Panc1 (cell line): ENCODE measurements at regions not wholly inside any gene's neighbourhood (a gene's known extent, or its start where the extent isn't known, plus 50 kb on each side); places are given as distances from the start of the nearest gene placed in this dataset.

ENCODE experiments used
- CTCF ChIP-seq: fragments of 450-650 bp; IDR thresholded peaks from 2 replicates; pipeline ENCODE4 v1.5.1; 2017; ENCODE audit warnings: mild to moderate bottlenecking
- POLR2AphosphoS5 ChIP-seq: IDR thresholded peaks from 2 replicates; pipeline ENCODE4 v1.6.1; 2012; ENCODE audit warnings: mild to moderate bottlenecking, low read depth, low read length, moderate library complexity
- SIN3A ChIP-seq: IDR thresholded peaks from 2 replicates; pipeline ENCODE4 v1.6.1; 2012; ENCODE audit warnings: low read depth, mild to moderate bottlenecking, low read length, moderate library complexity, borderline replicate concordance; ENCODE audit not compliant: insufficient read depth
- TCF7L2 ChIP-seq: IDR thresholded peaks from 2 replicates; pipeline ENCODE4 v1.6.1; 2011; ENCODE audit warnings: mild to moderate bottlenecking, low read depth, low read length, inconsistent platforms
- TF ChIP-seq, protein P1 (sequence below), 2 experiments: IDR thresholded peaks; 2 replicates each; pipeline ENCODE4 v1.6.1; 2011 to 2012; ENCODE audit warnings: low read depth in 2 of 2, control low read depth in 1 of 2, low read length in 1 of 2, mild to moderate bottlenecking in 1 of 2, moderate library complexity in 1 of 2; ENCODE audit not compliant: insufficient read depth in 1 of 2

DNA sequence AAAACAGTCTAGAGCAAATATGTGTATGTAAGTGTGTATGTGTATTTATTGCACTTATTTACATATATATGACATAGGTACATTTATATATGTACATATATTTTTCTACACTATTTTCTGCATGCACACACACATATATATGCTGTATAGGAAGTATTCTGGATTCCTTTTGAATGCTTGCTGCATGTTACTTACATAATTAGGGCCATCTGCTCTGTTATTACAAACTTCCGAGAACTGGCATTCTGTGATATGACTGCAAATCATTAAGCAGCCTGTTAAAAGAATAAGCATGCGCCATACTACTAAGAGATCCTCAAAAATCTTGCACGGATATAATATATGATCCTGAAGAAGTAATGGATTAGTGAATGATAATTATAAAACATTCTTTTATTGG lies 1157.6 kb upstream of the TENM3 start:
- TF ChIP-seq, protein P1, sequence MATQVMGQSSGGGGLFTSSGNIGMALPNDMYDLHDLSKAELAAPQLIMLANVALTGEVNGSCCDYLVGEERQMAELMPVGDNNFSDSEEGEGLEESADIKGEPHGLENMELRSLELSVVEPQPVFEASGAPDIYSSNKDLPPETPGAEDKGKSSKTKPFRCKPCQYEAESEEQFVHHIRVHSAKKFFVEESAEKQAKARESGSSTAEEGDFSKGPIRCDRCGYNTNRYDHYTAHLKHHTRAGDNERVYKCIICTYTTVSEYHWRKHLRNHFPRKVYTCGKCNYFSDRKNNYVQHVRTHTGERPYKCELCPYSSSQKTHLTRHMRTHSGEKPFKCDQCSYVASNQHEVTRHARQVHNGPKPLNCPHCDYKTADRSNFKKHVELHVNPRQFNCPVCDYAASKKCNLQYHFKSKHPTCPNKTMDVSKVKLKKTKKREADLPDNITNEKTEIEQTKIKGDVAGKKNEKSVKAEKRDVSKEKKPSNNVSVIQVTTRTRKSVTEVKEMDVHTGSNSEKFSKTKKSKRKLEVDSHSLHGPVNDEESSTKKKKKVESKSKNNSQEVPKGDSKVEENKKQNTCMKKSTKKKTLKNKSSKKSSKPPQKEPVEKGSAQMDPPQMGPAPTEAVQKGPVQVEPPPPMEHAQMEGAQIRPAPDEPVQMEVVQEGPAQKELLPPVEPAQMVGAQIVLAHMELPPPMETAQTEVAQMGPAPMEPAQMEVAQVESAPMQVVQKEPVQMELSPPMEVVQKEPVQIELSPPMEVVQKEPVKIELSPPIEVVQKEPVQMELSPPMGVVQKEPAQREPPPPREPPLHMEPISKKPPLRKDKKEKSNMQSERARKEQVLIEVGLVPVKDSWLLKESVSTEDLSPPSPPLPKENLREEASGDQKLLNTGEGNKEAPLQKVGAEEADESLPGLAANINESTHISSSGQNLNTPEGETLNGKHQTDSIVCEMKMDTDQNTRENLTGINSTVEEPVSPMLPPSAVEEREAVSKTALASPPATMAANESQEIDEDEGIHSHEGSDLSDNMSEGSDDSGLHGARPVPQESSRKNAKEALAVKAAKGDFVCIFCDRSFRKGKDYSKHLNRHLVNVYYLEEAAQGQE (IDR thresholded peaks at IDR 0.05; ENCODE audit: insufficient read depth in 1 of 2, low read depth in 2 of 2, low read length in 1 of 2) = no peak
- TF ChIP-seq CTCF (no peak), POLR2AphosphoS5 (no peak), SIN3A (no peak), TCF7L2 (no peak)
